MM.1S (cell line): ENCODE measurements at regions not wholly inside any gene's neighbourhood (a gene's known extent, or its start where the extent isn't known, plus 50 kb on each side); places are given as distances from the start of the nearest gene placed in this dataset.

ENCODE experiments used
- DNase-seq: peaks from one replicate; pipeline ENCODE4 v3.0.0-alpha.2; 2015
- H2AFZ ChIP-seq: fragments of 300-600 bp; sonication (generic); 2 replicates; pipeline ENCODE4 v1.6.0; 2016; ENCODE audit warnings: antibody characterized with exemption, low read length
- H3F3A ChIP-seq: fragments of 300-600 bp; sonication (generic); 2 replicates; pipeline ENCODE4 v1.6.1; 2016; ENCODE audit warnings: mild to moderate bottlenecking, antibody characterized with exemption, low read length, moderate library complexity, mixed read lengths; ENCODE audit not compliant: insufficient read depth
- H3K27ac ChIP-seq: fragments of 300-600 bp; sonication (generic); 2 replicates; pipeline ENCODE4 v1.5.1; 2016; ENCODE audit warnings: mild to moderate bottlenecking, low read length
- H3K27me3 ChIP-seq: fragments of 300-600 bp; sonication (generic); replicated peaks from 2 replicates; pipeline ENCODE4 v1.6.0; 2016; ENCODE audit warnings: low read length; ENCODE audit not compliant: insufficient read depth
- H3K36me3 ChIP-seq: fragments of 300-600 bp; sonication (generic); replicated peaks from 2 replicates; pipeline ENCODE4 v1.6.1; 2016; ENCODE audit warnings: mild to moderate bottlenecking, low read length, mixed read lengths; ENCODE audit not compliant: insufficient read depth
- H3K4me1 ChIP-seq: fragments of 300-600 bp; sonication (generic); 2 replicates; pipeline ENCODE4 v1.6.1; 2016; ENCODE audit warnings: low read length, mixed read lengths
- H3K4me2 ChIP-seq: fragments of 300-600 bp; sonication (generic); 2 replicates; pipeline ENCODE4 v1.6.0; 2016; ENCODE audit warnings: low read depth, low read length
- H3K4me3 ChIP-seq: fragments of 300-600 bp; sonication (generic); 2 replicates; pipeline ENCODE4 v1.5.1; 2016; ENCODE audit warnings: low read length, mixed read lengths
- H3K79me2 ChIP-seq: fragments of 300-600 bp; sonication (generic); 2 replicates; pipeline ENCODE4 v1.6.1; 2016; ENCODE audit warnings: mixed run types, low read length, mixed read lengths
- H3K9ac ChIP-seq: fragments of 300-600 bp; sonication (generic); 2 replicates; pipeline ENCODE4 v1.6.1; 2016; ENCODE audit warnings: low read length, mixed read lengths
- H3K9me2 ChIP-seq: fragments of 300-600 bp; sonication (generic); replicated peaks from 2 replicates; pipeline ENCODE4 v1.6.1; 2016; ENCODE audit warnings: mild to moderate bottlenecking, low read length, mixed read lengths; ENCODE audit not compliant: insufficient read depth
- H3K9me3 ChIP-seq: fragments of 300-600 bp; sonication (generic); replicated peaks from 2 replicates; pipeline ENCODE4 v1.6.1; 2016; ENCODE audit warnings: mild to moderate bottlenecking, low read length, mixed read lengths; ENCODE audit not compliant: insufficient read depth
- H4K20me1 ChIP-seq: fragments of 300-600 bp; sonication (generic); 2 replicates; pipeline ENCODE4 v1.6.1; 2016; ENCODE audit warnings: mild to moderate bottlenecking, low read length, moderate library complexity, mixed read lengths; ENCODE audit not compliant: insufficient read depth
- EZH2 ChIP-seq: fragments of 300-600 bp; sonication (generic); optimal IDR thresholded peaks from 2 replicates; pipeline ENCODE3; 2017; ENCODE audit warnings: low read depth, mild to moderate bottlenecking, antibody characterized with exemption, low read length, mixed read lengths
- EZH2phosphoT487 ChIP-seq: fragments of 300-600 bp; sonication (generic); IDR thresholded peaks from 2 replicates; pipeline ENCODE4 v1.6.1; 2018; ENCODE audit warnings: antibody characterized with exemption, low read length
- TF ChIP-seq, protein P1 (sequence below): fragments of 300-600 bp; sonication (generic); IDR thresholded peaks from 2 replicates; pipeline ENCODE4 v1.5.1; 2016; ENCODE audit warnings: antibody characterized with exemption, low read length, mixed read lengths

GRCh38 chr16:85399583-85400284 lies 213.4 kb upstream of the GSE1 start:
- H3K4me2 ChIP-seq, result no peak overlapping the region
- no peaks in the 10 kb centered on the region for H3K36me3 ChIP-seq
- H3K9me2 ChIP-seq, result no peaks in the 10 kb centered on the region
- no peak overlapping the region for H2AFZ ChIP-seq
- DNase-seq, result no peak
- H3K27ac ChIP-seq, result no peak overlapping the region
- H3K27me3 ChIP-seq, result peaks cover 35% of the 10 kb centered on the region
- no peaks in the 10 kb centered on the region for H3K79me2 ChIP-seq
- no peaks in the 10 kb centered on the region for H3K4me1 ChIP-seq
- H4K20me1 ChIP-seq, result no peaks in the 10 kb centered on the region
- no peaks in the 10 kb centered on the region for H3K9me3 ChIP-seq
- no peak overlapping the region for H3K9ac ChIP-seq
- no peak overlapping the region for H3K4me3 ChIP-seq
- no peaks in the 10 kb centered on the region for H3F3A ChIP-seq
- TF ChIP-seq, protein P1, sequence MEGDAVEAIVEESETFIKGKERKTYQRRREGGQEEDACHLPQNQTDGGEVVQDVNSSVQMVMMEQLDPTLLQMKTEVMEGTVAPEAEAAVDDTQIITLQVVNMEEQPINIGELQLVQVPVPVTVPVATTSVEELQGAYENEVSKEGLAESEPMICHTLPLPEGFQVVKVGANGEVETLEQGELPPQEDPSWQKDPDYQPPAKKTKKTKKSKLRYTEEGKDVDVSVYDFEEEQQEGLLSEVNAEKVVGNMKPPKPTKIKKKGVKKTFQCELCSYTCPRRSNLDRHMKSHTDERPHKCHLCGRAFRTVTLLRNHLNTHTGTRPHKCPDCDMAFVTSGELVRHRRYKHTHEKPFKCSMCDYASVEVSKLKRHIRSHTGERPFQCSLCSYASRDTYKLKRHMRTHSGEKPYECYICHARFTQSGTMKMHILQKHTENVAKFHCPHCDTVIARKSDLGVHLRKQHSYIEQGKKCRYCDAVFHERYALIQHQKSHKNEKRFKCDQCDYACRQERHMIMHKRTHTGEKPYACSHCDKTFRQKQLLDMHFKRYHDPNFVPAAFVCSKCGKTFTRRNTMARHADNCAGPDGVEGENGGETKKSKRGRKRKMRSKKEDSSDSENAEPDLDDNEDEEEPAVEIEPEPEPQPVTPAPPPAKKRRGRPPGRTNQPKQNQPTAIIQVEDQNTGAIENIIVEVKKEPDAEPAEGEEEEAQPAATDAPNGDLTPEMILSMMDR, result no peak
- no peak for TF ChIP-seq EZH2phosphoT487
- TF ChIP-seq EZH2, result no peak

- no peak overlapping the region for H2AFZ ChIP-seq
- no peak for TF ChIP-seq EZH2
- TF ChIP-seq, protein P1, result no peak
- no peak for TF ChIP-seq EZH2phosphoT487
- H3K4me2 ChIP-seq, result no peak overlapping the region
- no peaks in the 10 kb centered on the region for H3K36me3 ChIP-seq
- H3K9me3 ChIP-seq, result no peaks in the 10 kb centered on the region
- H3K4me1 ChIP-seq, result no peaks in the 10 kb centered on the region
- H3K9me2 ChIP-seq, result no peaks in the 10 kb centered on the region
- H3K4me3 ChIP-seq, result no peak overlapping the region
- no peaks in the 10 kb centered on the region for H3F3A ChIP-seq
- H3K27me3 ChIP-seq, result peaks cover 28% of the 10 kb centered on the region
- H3K9ac ChIP-seq, result no peak overlapping the region
- H3K79me2 ChIP-seq, result no peaks in the 10 kb centered on the region
- no peaks in the 10 kb centered on the region for H4K20me1 ChIP-seq
- no peak for DNase-seq
- H3K27ac ChIP-seq, result no peak overlapping the region
These were observed 212.6 kb upstream of the GSE1 start for GRCh38 chr16:85400305-85401205.

DNA sequence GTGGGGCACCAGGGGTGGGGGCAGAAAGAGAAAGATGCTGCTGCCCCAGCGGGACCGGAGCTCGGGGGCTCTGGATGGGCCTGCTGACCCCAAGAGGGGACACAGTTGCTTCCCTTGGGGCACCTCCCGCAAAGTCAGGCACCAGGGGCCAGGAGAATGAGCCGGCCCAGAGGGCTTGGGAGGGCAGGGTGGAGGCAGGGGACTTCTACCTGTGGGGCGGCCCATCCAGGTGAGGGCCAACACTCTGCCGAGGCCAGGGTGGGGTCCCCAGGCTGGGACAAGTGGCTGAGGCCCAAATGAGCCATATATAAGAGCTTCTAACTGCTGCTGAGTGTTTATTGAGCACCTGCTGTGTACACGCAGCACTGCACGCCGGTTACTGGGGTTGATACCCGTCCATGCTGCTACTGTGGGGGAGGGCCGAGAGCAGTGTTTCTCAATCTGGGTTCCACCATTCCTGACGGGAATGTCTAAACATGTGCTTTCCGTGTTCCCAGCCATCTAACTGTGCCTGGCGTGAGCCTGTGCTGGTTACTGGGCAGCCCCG lies 211.7 kb upstream of the GSE1 start:
- TF ChIP-seq EZH2 (no peak), EZH2phosphoT487 (no peak)
- TF ChIP-seq, protein P1, result no peak
- no peaks in the 10 kb centered on the region for H4K20me1 ChIP-seq
- no peaks in the 10 kb centered on the region for H3K36me3 ChIP-seq
- H3K4me2 ChIP-seq, result no peak overlapping the region
- H2AFZ ChIP-seq, result no peak overlapping the region
- no peaks in the 10 kb centered on the region for H3K9me2 ChIP-seq
- H3K9me3 ChIP-seq, result no peaks in the 10 kb centered on the region
- no peaks in the 10 kb centered on the region for H3K79me2 ChIP-seq
- no peak overlapping the region for H3K27ac ChIP-seq
- peaks cover 25% of the 10 kb centered on the region for H3K27me3 ChIP-seq
- H3F3A ChIP-seq, result no peaks in the 10 kb centered on the region
- H3K4me3 ChIP-seq, result no peak overlapping the region
- no peak overlapping the region for H3K9ac ChIP-seq
- no peak for DNase-seq
- H3K4me1 ChIP-seq, result no peaks in the 10 kb centered on the region
